Colonic mucosa (tissue), 4 donors: ENCODE measurements at regions not wholly inside any gene's neighbourhood (a gene's known extent, or its start where the extent isn't known, plus 50 kb on each side); places are given as distances from the start of the nearest gene placed in this dataset.

ENCODE experiments used
- DNase-seq: peaks from one replicate; pipeline ENCODE4 v3.0.0-alpha.2; 2020
- H3K27ac ChIP-seq: fragments of 200-600 bp; one replicate; pipeline ENCODE4 v1.8.0; 2021
- H3K27me3 ChIP-seq: fragments of 200-600 bp; one replicate; pipeline ENCODE4 v1.8.0; 2021
- H3K36me3 ChIP-seq: fragments of 200-600 bp; one replicate; pipeline ENCODE4 v1.8.0; 2021
- H3K4me1 ChIP-seq: fragments of 200-600 bp; one replicate; pipeline ENCODE4 v1.8.0; 2021; ENCODE audit warnings: mild to moderate bottlenecking
- H3K4me3 ChIP-seq: fragments of 200-600 bp; one replicate; pipeline ENCODE4 v1.8.0; 2021
- H3K9ac ChIP-seq, 2 donors: one replicate each; pipeline ENCODE4 v1.7.0; 2013; ENCODE audit warnings: control low read depth in 2 of 2, low read depth in 2 of 2, low read length in 2 of 2
- H3K9me3 ChIP-seq: fragments of 200-600 bp; one replicate; pipeline ENCODE4 v1.8.0; 2021
- intact Hi-C: fragments of 100-400 bp; cut with DNase I; formaldehyde crosslinking; loops from one replicate; pipeline ENCODE4 v1.14.1; 2022
- TF ChIP-seq, protein P1 (sequence below): fragments of 200-600 bp; IDR thresholded peaks from one replicate; pipeline ENCODE4 v1.8.0; 2022; ENCODE audit warnings: antibody characterized with exemption, mild to moderate bottlenecking
- donor health status: healthy.
- donor health status: DM: no; HTN: no; CAD: no.
- donor health status: DM: no; HTN: no; CAD: no.

DNA sequence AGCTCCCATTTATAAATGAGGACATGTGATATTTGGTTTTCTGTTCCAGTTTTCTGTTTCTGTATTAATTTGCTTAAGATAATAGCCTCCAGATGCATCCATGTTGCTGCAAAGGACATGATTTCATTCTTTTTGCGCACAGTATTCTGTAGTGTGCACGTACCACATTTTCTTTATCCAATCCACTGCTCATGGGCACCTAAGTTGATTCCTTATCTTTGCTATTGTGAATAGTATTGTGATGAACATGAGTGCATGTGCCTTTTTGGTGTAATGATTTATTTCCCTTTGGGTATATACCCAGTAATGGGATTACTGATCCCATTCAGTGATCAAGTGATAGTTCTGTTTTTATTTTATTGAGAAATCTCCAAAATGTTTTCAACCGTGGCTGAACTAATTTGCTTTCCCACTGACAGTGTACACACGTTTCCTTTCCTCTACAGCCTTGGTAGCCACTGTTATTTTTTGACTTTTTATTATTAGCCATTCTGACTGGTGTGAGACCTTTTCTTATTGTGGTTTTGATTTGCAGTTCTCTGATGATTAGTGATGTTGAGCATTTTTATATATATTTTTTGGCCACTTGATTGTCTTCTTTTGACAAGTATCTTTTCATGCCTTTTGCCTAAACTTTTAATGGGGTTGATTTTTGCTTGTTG, 226.0 kb upstream of the ANO3 start:
- H3K9me3 ChIP-seq, result no peaks in the 10 kb centered on the region
- no peaks in the 10 kb centered on the region for H3K4me1 ChIP-seq
- no peak overlapping the region for H3K27ac ChIP-seq
- no peak for DNase-seq
- no peaks in the 10 kb centered on the region for H3K36me3 ChIP-seq
- H3K4me3 ChIP-seq, result no peak overlapping the region
- no peaks in the 10 kb centered on the region for H3K27me3 ChIP-seq
- TF ChIP-seq, protein P1, sequence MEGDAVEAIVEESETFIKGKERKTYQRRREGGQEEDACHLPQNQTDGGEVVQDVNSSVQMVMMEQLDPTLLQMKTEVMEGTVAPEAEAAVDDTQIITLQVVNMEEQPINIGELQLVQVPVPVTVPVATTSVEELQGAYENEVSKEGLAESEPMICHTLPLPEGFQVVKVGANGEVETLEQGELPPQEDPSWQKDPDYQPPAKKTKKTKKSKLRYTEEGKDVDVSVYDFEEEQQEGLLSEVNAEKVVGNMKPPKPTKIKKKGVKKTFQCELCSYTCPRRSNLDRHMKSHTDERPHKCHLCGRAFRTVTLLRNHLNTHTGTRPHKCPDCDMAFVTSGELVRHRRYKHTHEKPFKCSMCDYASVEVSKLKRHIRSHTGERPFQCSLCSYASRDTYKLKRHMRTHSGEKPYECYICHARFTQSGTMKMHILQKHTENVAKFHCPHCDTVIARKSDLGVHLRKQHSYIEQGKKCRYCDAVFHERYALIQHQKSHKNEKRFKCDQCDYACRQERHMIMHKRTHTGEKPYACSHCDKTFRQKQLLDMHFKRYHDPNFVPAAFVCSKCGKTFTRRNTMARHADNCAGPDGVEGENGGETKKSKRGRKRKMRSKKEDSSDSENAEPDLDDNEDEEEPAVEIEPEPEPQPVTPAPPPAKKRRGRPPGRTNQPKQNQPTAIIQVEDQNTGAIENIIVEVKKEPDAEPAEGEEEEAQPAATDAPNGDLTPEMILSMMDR, result no peak
- intact Hi-C loops, result no loop called here
- no peak overlapping the region for H3K9ac ChIP-seq

DNA sequence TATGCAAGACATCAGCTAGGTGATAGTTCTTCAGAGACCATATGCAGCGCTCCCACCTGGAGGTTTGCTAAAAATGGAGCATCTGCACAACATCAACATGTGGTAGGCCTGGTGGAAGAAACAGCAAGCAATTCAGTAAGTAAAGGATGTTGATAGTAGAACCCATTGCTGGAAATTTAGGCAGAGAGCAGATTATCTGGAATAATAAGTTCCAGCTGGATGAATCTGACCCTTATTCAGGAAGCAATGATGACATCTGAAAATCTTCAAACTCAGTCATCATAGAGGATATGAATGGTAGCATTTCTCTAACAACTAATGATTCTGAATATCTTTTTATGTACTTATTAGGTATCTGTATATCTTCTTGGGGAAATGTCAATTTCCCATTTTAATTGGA, 225.2 kb upstream of the ANO3 start:
- Histone ChIP-seq H3K9ac (no peak overlapping the region), H3K9me3 (no peaks in the 10 kb centered on the region)
- intact Hi-C loops, result no loop called here

DNA sequence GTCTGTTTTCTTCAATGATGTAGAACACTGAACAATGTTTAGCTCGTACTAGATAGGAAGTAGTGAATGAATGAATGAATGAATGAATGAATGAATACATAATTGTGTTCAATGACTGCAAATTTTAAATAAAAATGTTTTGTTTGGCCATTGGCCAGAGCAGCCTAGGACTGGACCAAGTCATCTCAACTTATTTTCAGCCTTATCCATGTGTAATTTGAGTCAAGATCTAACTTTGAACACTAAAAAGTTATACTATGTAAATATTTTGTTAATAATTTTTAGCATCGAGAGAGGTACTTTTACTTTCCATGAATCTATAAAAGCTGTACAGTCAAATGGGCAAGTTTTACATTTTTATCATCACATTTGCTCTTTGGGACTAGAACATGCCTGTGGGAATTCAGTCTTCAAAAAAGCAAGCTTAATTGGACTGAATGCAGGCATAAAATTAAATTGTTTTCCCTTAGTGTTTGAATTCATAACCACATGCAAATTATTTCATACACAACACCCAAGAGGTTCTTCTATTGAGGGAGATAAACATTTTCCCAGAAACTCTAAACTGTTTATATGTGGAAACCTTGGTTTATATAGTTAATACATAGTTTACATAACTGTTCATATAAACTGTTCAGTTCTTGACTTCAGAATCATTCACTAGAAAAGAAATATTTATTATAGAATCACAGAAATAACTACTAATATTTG, 222.1 kb upstream of the ANO3 start:
- Histone ChIP-seq H3K9me3 (no peaks in the 10 kb centered on the region), H3K9ac (no peak overlapping the region), H3K27ac (no peak overlapping the region), H3K4me3 (no peak overlapping the region), H3K4me1 (no peaks in the 10 kb centered on the region), H3K36me3 (no peaks in the 10 kb centered on the region), H3K27me3 (no peaks in the 10 kb centered on the region)
- TF ChIP-seq, protein P1, result no peak
- DNase-seq, result no peak
- intact Hi-C loops, result no loop called here

More for the DNA sequence above, 225.2 kb upstream of the ANO3 start:
- Histone ChIP-seq H3K27ac (no peak overlapping the region), H3K36me3 (no peaks in the 10 kb centered on the region), H3K4me3 (no peak overlapping the region), H3K4me1 (no peaks in the 10 kb centered on the region), H3K27me3 (no peaks in the 10 kb centered on the region)
- TF ChIP-seq, protein P1, result no peak
- no peak for DNase-seq

DNA sequence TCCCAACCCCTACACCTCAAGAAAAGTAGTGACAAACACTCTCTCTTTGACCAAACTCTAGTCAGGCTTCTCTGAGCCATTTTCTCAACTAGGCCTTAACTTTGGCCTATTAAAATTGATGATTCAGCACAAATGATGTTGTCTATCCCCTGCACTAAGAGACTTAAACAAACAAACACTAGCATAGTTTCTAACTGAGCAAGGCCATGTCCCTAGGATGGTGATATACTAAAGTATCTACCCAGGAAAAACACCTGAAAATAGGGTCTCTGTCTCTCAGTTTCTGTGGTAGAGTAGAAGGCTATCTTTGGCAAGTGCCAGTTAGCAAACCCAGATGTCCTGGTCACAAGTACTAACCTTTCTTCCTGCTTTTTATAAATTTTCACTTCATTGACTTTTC, 219.7 kb upstream of the ANO3 start:
- TF ChIP-seq, protein P1, result no peak
- no peaks in the 10 kb centered on the region for H3K4me1 ChIP-seq
- H3K4me3 ChIP-seq, result no peak overlapping the region
- no peak overlapping the region for H3K9ac ChIP-seq
- H3K27me3 ChIP-seq, result no peaks in the 10 kb centered on the region
- H3K9me3 ChIP-seq, result no peaks in the 10 kb centered on the region
- intact Hi-C loops, result no loop called here
- DNase-seq, result no peak
- H3K27ac ChIP-seq, result no peak overlapping the region
- no peaks in the 10 kb centered on the region for H3K36me3 ChIP-seq

DNA sequence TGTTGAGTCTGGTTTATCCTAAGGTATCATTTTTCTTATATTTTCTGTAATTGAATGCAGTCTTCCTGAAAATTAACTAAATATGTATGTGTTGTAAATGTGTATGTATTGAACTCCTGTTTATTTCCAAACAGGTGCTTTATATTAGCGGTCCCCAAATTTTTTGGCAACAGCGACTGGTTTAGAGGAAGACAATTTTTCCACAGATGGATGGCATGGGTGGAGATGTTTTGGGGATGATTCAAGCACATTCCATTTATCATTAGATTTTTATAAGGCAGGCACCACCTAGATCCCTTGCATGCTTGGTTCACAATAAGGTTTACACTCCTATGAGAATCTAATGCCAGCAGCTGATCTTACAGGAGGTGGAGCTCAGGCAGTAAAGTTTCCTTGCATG, 210.5 kb upstream of the ANO3 start:
- Histone ChIP-seq H3K36me3 (no peaks in the 10 kb centered on the region), H3K4me1 (no peaks in the 10 kb centered on the region), H3K9ac (no peak overlapping the region), H3K9me3 (no peaks in the 10 kb centered on the region), H3K27me3 (no peaks in the 10 kb centered on the region), H3K4me3 (no peak overlapping the region), H3K27ac (no peak overlapping the region)
- DNase-seq, result no peak
- intact Hi-C loops, result no loop called here
- TF ChIP-seq, protein P1, result no peak
